ENCODE measurements at regions not wholly inside any gene's neighbourhood (a gene's known extent, or its start where the extent isn't known, plus 50 kb on each side); places are given as distances from the start of the nearest gene placed in this dataset.

DNA sequence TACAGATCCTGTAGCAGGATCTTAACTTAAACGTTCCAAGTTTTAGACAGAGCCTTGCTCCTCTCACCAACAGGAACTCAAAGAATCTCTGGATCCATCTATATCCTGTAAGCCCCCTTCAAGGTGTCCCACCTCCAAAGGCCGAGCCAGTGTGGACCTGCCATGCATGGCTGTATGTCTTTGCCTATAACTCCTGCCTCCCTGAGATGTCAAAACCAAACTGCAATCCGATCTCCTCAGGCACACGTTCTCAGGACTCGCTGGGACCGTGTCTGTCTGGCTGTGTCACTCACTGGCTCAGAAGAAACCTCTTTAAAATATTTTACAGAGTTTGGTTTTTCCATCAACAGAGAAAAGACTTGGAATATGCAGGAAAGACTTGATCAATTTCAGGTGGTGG is 51.4 kb upstream of the FAM20C start:
- CTCF ChIA-PET = no interaction called here
- H3K4me3 ChIP-seq (ENCODE audit: low read depth, low read length) = no peak overlapping the region
- no peak for DNase-seq (ENCODE audit: low read depth, low spot score)
- no peak overlapping the region for H3K27ac ChIP-seq (ENCODE audit: low read depth, low read length)
- POLR2A ChIA-PET = no interaction called here
- no peaks in the 10 kb centered on the region; the same call in 1 of the 2 replicates for H3K9me3 ChIP-seq (ENCODE audit: control insufficient read depth, insufficient read depth, low read length)
- TF ChIP-seq, protein P1, sequence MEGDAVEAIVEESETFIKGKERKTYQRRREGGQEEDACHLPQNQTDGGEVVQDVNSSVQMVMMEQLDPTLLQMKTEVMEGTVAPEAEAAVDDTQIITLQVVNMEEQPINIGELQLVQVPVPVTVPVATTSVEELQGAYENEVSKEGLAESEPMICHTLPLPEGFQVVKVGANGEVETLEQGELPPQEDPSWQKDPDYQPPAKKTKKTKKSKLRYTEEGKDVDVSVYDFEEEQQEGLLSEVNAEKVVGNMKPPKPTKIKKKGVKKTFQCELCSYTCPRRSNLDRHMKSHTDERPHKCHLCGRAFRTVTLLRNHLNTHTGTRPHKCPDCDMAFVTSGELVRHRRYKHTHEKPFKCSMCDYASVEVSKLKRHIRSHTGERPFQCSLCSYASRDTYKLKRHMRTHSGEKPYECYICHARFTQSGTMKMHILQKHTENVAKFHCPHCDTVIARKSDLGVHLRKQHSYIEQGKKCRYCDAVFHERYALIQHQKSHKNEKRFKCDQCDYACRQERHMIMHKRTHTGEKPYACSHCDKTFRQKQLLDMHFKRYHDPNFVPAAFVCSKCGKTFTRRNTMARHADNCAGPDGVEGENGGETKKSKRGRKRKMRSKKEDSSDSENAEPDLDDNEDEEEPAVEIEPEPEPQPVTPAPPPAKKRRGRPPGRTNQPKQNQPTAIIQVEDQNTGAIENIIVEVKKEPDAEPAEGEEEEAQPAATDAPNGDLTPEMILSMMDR (IDR thresholded peaks at IDR 0.05; ENCODE audit: low read depth, low read length) = no peak
- peaks cover 7% of the 10 kb centered on the region for H3K27me3 ChIP-seq (ENCODE audit: control insufficient read depth, insufficient read depth, low read length)

DNA sequence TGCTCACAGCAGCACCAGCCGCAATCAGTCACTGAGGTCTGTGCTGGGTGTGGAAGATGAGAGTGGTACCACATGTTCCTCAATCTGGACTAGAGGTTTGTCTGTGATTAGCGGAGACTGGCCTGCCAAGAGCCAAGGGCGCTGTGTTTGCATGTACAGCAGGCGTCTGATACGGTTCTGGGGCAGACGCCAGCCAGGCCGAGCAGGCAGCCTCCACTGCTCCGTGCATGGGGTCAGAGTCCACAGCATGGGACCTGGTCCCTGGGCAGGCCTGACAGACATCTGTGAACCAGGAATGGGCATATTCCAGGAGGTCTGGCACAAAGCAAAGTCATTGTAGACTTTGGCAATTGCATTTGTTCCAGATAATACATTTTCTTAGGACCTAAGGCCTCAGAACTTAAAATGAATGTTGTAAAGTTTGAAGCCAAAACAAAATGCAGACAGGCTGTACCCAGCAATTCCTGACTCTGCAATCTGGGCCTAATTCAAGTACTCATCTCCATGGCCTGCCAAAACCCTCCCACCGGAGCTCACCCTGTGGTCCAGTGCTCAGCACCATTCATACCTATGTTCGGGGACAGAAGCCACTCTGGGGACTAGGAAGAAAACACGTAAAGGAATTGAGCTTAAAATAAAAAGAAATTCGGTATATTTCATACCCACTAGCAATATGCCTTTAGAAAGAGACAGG is 50.0 kb upstream of the FAM20C start:
- DNase-seq (ENCODE audit: low read depth, low spot score) = no peak

More for the DNA sequence above, 50.0 kb upstream of the FAM20C start:
- TF ChIP-seq, protein P1 (IDR thresholded peaks at IDR 0.05; ENCODE audit: low read depth, low read length) = no peak
- no peak overlapping the region for H3K27ac ChIP-seq (ENCODE audit: low read depth, low read length)
- H3K4me3 ChIP-seq (ENCODE audit: low read depth, low read length) = no peak overlapping the region
- ChIA-PET POLR2A (interaction anchor here (1.1 kb wide), 1 partner anchor 50 kb away, joined by 3 read pairs; no protein-coding TSS in a partner anchor), CTCF (no interaction called here)
- H3K9me3 ChIP-seq (ENCODE audit: control insufficient read depth, insufficient read depth, low read length) = no peaks in the 10 kb centered on the region; the same call in 1 of the 2 replicates
- H3K27me3 ChIP-seq (ENCODE audit: control insufficient read depth, insufficient read depth, low read length) = peaks cover 4% of the 10 kb centered on the region
